ENCODE measurements at regions not wholly inside any gene's neighbourhood (a gene's known extent, or its start where the extent isn't known, plus 50 kb on each side); places are given as distances from the start of the nearest gene placed in this dataset.

- TF ChIP-seq CTCF (IDR thresholded peaks at IDR 0.05; ENCODE audit: insufficient read depth, low read depth, low read length) (no peak), EZH2 (IDR thresholded peaks at IDR 0.05; ENCODE audit: insufficient read depth, low read length) (no peak)
These were observed 941.3 kb upstream of the PCDH20 start for GRCh38 chr13:62356977-62357376.

Measured in astrocyte (in vitro differentiated cells and primary cell).